ENCODE measurements at regions not wholly inside any gene's neighbourhood (a gene's known extent, or its start where the extent isn't known, plus 50 kb on each side); places are given as distances from the start of the nearest gene placed in this dataset.
A peak's percentile ranks its signal among the peaks of the same experiment; 100 is the strongest.
"Not testable (repeated sequence)": the region's sequence is repeated elsewhere in the genome, so short reads cannot be mapped to it uniquely, and the experiment has no call there.

GRCh38 chr2:2493496-2493895 is 162.4 kb upstream of the MYT1L start:
- no peak for DNase-seq (ENCODE audit: low read depth in 2 of 2)

GRCh38 chr2:2492800-2493199 is 161.7 kb upstream of the MYT1L start:
- no peak for DNase-seq (ENCODE audit: low read depth in 2 of 2)

- DNase-seq (ENCODE audit: low read depth in 2 of 2), result no peak
Measured at GRCh38 chr2:2491964-2492363, 160.9 kb upstream of the MYT1L start.

GRCh38 chr2:2484301-2484700 is 153.2 kb upstream of the MYT1L start:
- no peak for DNase-seq (ENCODE audit: low read depth in 2 of 2)

GRCh38 chr2:2482851-2483250 is 151.8 kb upstream of the MYT1L start:
- DNase-seq (ENCODE audit: low read depth in 2 of 2), result no peak

GRCh38 chr2:2472881-2473280 is 141.8 kb upstream of the MYT1L start:
- DNase-seq (ENCODE audit: low read depth in 2 of 2), result no peak

GRCh38 chr2:2472044-2472443 is 141.0 kb upstream of the MYT1L start:
- DNase-seq (ENCODE audit: low read depth in 2 of 2), result no peak

- DNase-seq (ENCODE audit: low read depth in 2 of 2), result no peak
Measured at GRCh38 chr2:2466534-2466933, 135.5 kb upstream of the MYT1L start.

- no peak for DNase-seq (ENCODE audit: low read depth in 2 of 2)
Measured at GRCh38 chr2:2464643-2465042, 133.6 kb upstream of the MYT1L start.

GRCh38 chr2:2464094-2464493 is 133.0 kb upstream of the MYT1L start:
- DNase-seq (ENCODE audit: low read depth in 2 of 2), result no peak

- DNase-seq (ENCODE audit: low read depth in 2 of 2), result peak; percentile 14 to 15
Measured at GRCh38 chr2:2456721-2457120, 125.6 kb upstream of the MYT1L start.

GRCh38 chr2:2455151-2455550 is 124.1 kb upstream of the MYT1L start:
- DNase-seq (ENCODE audit: low read depth in 2 of 2), result no peak

- peak in 1 of 2 experiments; percentile 3 for DNase-seq (ENCODE audit: low read depth in 2 of 2)
Measured at GRCh38 chr2:2452961-2453360, 121.9 kb upstream of the MYT1L start.

GRCh38 chr2:2451275-2451674 is 120.2 kb upstream of the MYT1L start:
- DNase-seq (ENCODE audit: low read depth in 2 of 2), result not testable (repeated sequence)

- DNase-seq (ENCODE audit: low read depth in 2 of 2), result no peak
Measured at GRCh38 chr2:2448178-2448577, 117.1 kb upstream of the MYT1L start.

GRCh38 chr2:2422621-2423020 is 91.5 kb upstream of the MYT1L start:
- no peak for DNase-seq (ENCODE audit: low read depth in 2 of 2)

GRCh38 chr2:2413525-2413924 is 82.5 kb upstream of the MYT1L start:
- no peak for DNase-seq (ENCODE audit: low read depth in 2 of 2)

- DNase-seq (ENCODE audit: low read depth in 2 of 2), result no peak
Measured at GRCh38 chr2:2410987-2411386, 79.9 kb upstream of the MYT1L start.

- no peak for DNase-seq (ENCODE audit: low read depth in 2 of 2)
Measured at GRCh38 chr2:2409481-2409880, 78.4 kb upstream of the MYT1L start.

GRCh38 chr2:2405780-2406179 is 74.7 kb upstream of the MYT1L start:
- no peak for DNase-seq (ENCODE audit: low read depth in 2 of 2)

- no peak for DNase-seq (ENCODE audit: low read depth in 2 of 2)
Measured at GRCh38 chr2:2400286-2401038, 69.4 kb upstream of the MYT1L start.

GRCh38 chr2:2399396-2399795 is 68.3 kb upstream of the MYT1L start:
- no peak for DNase-seq (ENCODE audit: low read depth in 2 of 2)

- DNase-seq (ENCODE audit: low read depth in 2 of 2), result no peak
Measured at GRCh38 chr2:2392332-2392731, 61.3 kb upstream of the MYT1L start.

GRCh38 chr2:2389215-2389614 is 58.1 kb upstream of the MYT1L start:
- DNase-seq (ENCODE audit: low read depth in 2 of 2), result no peak
